Trophoblast cell (in vitro differentiated cells and primary cell): ENCODE measurements at regions not wholly inside any gene's neighbourhood (a gene's known extent, or its start where the extent isn't known, plus 50 kb on each side); places are given as distances from the start of the nearest gene placed in this dataset.

ENCODE experiments used
- DNase-seq, 2 donors: peaks; one replicate each; pipeline ENCODE4 v3.0.0-alpha.2; 2016
- H2AFZ ChIP-seq: 2 replicates; pipeline ENCODE4 v1.6.1; 2013; ENCODE audit warnings: low read length, moderate library complexity, mild to moderate bottlenecking; ENCODE audit not compliant: insufficient read depth, poor library complexity
- H2AK5ac ChIP-seq: 2 replicates; pipeline ENCODE4 v1.6.1; 2013; ENCODE audit warnings: mild to moderate bottlenecking, low read length
- H2BK120ac ChIP-seq: 2 replicates; pipeline ENCODE4 v1.6.1; 2013; ENCODE audit warnings: low read length, mild to moderate bottlenecking, moderate library complexity; ENCODE audit not compliant: insufficient read depth, poor library complexity
- H2BK12ac ChIP-seq: 2 replicates; pipeline ENCODE4 v1.6.1; 2013; ENCODE audit warnings: mild to moderate bottlenecking, low read length, moderate library complexity
- H2BK5ac ChIP-seq: 2 replicates; pipeline ENCODE4 v1.6.1; 2013; ENCODE audit warnings: low read length, low read depth, moderate library complexity, mild to moderate bottlenecking; ENCODE audit not compliant: poor library complexity
- H3K14ac ChIP-seq: 2 replicates; pipeline ENCODE4 v1.6.1; 2013; ENCODE audit warnings: mild to moderate bottlenecking, low read length
- H3K18ac ChIP-seq: 2 replicates; pipeline ENCODE4 v1.6.1; 2013; ENCODE audit warnings: mild to moderate bottlenecking, low read length
- H3K23ac ChIP-seq: 2 replicates; pipeline ENCODE4 v1.6.1; 2013; ENCODE audit warnings: low read length
- H3K27ac ChIP-seq: 2 replicates; pipeline ENCODE4 v1.5.1; 2013; ENCODE audit warnings: low read depth, mild to moderate bottlenecking, inconsistent platforms, low read length, moderate library complexity
- H3K27me3 ChIP-seq: 2 replicates; pipeline ENCODE4 v1.6.1; 2013; ENCODE audit warnings: inconsistent platforms, mild to moderate bottlenecking, low read length, moderate library complexity; ENCODE audit not compliant: insufficient read depth
- H3K36me3 ChIP-seq, 2 experiments: 1 replicate in 1 of 2; 2 replicates in 1 of 2; pipeline ENCODE4 v1.6.1; 2013; ENCODE audit warnings: low read length in 2 of 2, mild to moderate bottlenecking in 2 of 2, moderate library complexity in 1 of 2; ENCODE audit not compliant: insufficient read depth in 2 of 2, control insufficient read depth in 1 of 2
- H3K4ac ChIP-seq: 2 replicates; pipeline ENCODE4 v1.6.1; 2013; ENCODE audit warnings: low read depth, mild to moderate bottlenecking, low read length, moderate library complexity
- H3K4me1 ChIP-seq, 2 experiments: 1 replicate in 1 of 2; 2 replicates in 1 of 2; pipeline ENCODE4 v1.6.1; 2013; ENCODE audit warnings: low read length in 2 of 2, mild to moderate bottlenecking in 2 of 2, moderate library complexity in 1 of 2; ENCODE audit not compliant: insufficient read depth in 2 of 2, control insufficient read depth in 1 of 2
- H3K4me2 ChIP-seq: 2 replicates; pipeline ENCODE4 v1.6.1; 2013; ENCODE audit warnings: inconsistent platforms, mild to moderate bottlenecking, low read length, moderate library complexity
- H3K4me3 ChIP-seq: 2 replicates; pipeline ENCODE4 v1.5.1; 2013; ENCODE audit warnings: mild to moderate bottlenecking, low read depth, low read length, inconsistent platforms
- H3K79me1 ChIP-seq: one replicate; pipeline ENCODE4 v1.6.1; 2013; ENCODE audit warnings: low read length
- H3K79me2 ChIP-seq: 2 replicates; pipeline ENCODE4 v1.6.1; 2013; ENCODE audit warnings: low read length, mild to moderate bottlenecking; ENCODE audit not compliant: control insufficient read depth, insufficient read depth, poor library complexity
- H3K9ac ChIP-seq: 2 replicates; pipeline ENCODE4 v1.6.1; 2013; ENCODE audit warnings: mild to moderate bottlenecking, low read length
- H3K9me3 ChIP-seq: 2 replicates; pipeline ENCODE4 v1.6.1; 2013; ENCODE audit warnings: low read depth, mild to moderate bottlenecking, control low read depth, inconsistent platforms, low read length; ENCODE audit not compliant: insufficient read depth
- H4K12ac ChIP-seq: 2 replicates; pipeline ENCODE4 v1.6.1; 2013; ENCODE audit warnings: low read depth, mild to moderate bottlenecking, low read length, moderate library complexity
- H4K8ac ChIP-seq: 2 replicates; pipeline ENCODE4 v1.6.1; 2013; ENCODE audit warnings: low read depth, mild to moderate bottlenecking, low read length, moderate library complexity
- H4K91ac ChIP-seq: one replicate; pipeline ENCODE4 v1.6.1; 2013; ENCODE audit warnings: low read depth, mild to moderate bottlenecking, low read length, moderate library complexity
- WGBS: extraction: QIAGEN DNeasy Blood & Tissue Kit; methylation state at CpG from one replicate; pipeline ENCODE4 v1.1.7; 2013; ENCODE audit warnings: missing lambda C conversion rate; ENCODE audit not compliant: insufficient read length, insufficient coverage; ENCODE audit errors: extremely low coverage; 5-methylcytosine and 5-hydroxymethylcytosine counted together

DNA sequence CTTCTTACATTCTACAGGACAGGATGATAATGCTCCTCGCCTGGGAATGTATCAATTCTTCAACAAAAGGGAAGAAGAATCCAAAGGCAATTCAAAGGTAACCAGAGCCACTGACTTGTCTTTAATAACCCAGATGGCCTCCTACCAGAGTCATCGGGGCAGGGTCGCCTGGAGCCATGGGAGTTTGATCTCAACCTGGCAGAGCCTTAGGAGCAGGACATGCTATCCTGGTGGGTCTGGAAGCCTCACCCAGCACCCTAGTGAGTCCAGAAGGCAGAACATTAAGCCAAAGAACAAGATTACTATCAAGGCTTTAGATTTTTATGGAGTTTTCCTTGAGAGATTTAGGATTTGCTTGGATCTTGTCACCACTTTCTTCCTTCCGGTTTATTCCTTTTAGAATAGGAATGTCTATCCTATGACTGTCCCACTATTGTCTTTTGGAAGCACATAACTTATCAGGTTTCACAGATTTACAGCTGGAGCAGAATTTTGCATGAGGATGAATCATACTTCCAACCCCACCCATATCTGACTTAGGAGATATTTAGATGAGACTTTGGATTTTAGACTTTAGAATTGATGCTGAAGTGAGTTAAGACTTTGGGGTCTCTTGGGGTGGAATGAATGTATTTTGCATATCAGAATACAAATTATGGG lies 330.3 kb upstream of the GOLIM4 start:
- H3K4me2 ChIP-seq = no peak overlapping the region
- no peaks in the 10 kb centered on the region for H3K4me1 ChIP-seq
- no peaks in the 10 kb centered on the region for H3K9me3 ChIP-seq
- H3K18ac ChIP-seq = no peak overlapping the region
- no peak overlapping the region for H3K4ac ChIP-seq
- peak overlapping the region; percentile 62 for H4K12ac ChIP-seq
- peak in 1 of 2 donors; percentile 48 for DNase-seq
- no peak overlapping the region for H4K8ac ChIP-seq
- H3K79me2 ChIP-seq = no peaks in the 10 kb centered on the region
- H2AFZ ChIP-seq = no peak overlapping the region
- no peak overlapping the region for H2BK12ac ChIP-seq
- no peak overlapping the region for H2BK5ac ChIP-seq
- no peak overlapping the region for H4K91ac ChIP-seq
- no peaks in the 10 kb centered on the region for H3K27me3 ChIP-seq
- no CpG with 5 or more reads among the region's 4 CpGs for WGBS
- H3K23ac ChIP-seq = no peak overlapping the region
- H2BK120ac ChIP-seq = no peak overlapping the region
- no peak overlapping the region for H3K4me3 ChIP-seq
- H3K36me3 ChIP-seq = peaks cover 0 to 1% of the 10 kb centered on the region in 2 experiments
- no peak overlapping the region for H3K14ac ChIP-seq
- H3K9ac ChIP-seq = no peak overlapping the region
- no peak overlapping the region for H2AK5ac ChIP-seq
- no peaks in the 10 kb centered on the region for H3K79me1 ChIP-seq
- H3K27ac ChIP-seq = no peak overlapping the region

DNA sequence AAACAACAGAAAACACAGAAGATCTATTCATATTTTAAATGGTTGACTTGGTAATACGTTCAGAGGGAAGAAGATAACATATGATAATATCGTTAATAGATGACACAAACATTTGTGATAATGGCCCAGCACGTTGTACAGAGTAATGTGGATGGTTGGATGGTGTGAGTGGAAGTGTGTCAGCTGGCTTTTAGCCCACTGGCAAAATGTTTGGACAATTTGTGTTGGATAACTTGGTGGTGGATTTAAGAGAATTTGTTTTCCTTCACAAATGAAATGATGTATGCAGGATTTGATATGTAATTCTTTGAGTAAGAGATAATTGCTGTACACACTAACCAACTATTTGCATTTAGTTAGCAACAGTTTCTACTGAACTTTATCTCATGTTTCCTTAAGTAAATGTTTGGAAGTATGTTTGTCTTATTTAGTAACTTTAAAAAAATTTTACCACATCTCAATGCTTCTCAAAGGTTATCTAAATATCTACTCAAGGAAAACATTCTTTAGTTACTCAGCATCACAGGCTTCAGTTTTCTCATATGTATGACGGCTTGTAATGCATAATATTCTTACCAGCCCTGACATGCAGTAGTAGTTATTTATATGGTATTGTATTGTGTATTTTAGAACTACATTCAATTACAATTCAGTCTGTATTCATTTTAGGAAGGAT lies 328.5 kb upstream of the GOLIM4 start:
- no peak overlapping the region for H2AK5ac ChIP-seq
- H4K91ac ChIP-seq = no peak overlapping the region
- no peak overlapping the region for H3K18ac ChIP-seq
- H2BK5ac ChIP-seq = no peak overlapping the region
- H2BK120ac ChIP-seq = no peak overlapping the region
- no peak overlapping the region for H4K12ac ChIP-seq
- peaks cover 0 to 1% of the 10 kb centered on the region in 2 experiments for H3K36me3 ChIP-seq
- no peak overlapping the region for H3K4ac ChIP-seq
- H4K8ac ChIP-seq = no peak overlapping the region
- peaks cover 0 to 3% of the 10 kb centered on the region in 2 experiments for H3K4me1 ChIP-seq
- no peak overlapping the region for H2AFZ ChIP-seq
- no peak overlapping the region for H3K23ac ChIP-seq
- H3K27me3 ChIP-seq = no peaks in the 10 kb centered on the region
- no peak overlapping the region for H3K14ac ChIP-seq
- no peaks in the 10 kb centered on the region for H3K79me2 ChIP-seq
- no peak overlapping the region for H3K4me3 ChIP-seq
- H3K9ac ChIP-seq = no peak overlapping the region
- no peaks in the 10 kb centered on the region for H3K9me3 ChIP-seq
- WGBS = no CpG with 5 or more reads among the region's 4 CpGs
- DNase-seq = peak; percentile 75 to 93
- no peak overlapping the region for H3K4me2 ChIP-seq
- H3K27ac ChIP-seq = no peak overlapping the region
- H3K79me1 ChIP-seq = no peaks in the 10 kb centered on the region
- H2BK12ac ChIP-seq = no peak overlapping the region

DNA sequence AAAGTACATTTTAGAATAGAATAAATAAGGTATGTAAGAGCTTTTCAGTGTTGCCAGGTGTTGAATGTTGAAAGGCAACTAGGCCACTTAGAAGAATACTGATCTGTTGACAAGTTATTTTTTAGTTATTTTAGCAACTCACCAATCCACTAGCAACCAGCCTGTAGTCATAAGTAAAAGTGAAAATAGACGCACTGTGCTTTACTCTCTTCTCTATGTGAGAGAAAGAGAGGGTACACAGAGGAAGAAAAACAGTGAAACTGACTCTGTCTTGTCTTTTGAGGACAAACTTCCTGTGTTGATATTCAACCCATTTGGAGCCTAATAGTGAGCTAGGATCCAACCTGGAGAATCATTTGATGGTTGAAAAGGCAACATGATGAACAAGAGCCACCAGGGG lies 327.1 kb upstream of the GOLIM4 start:
- H3K4ac ChIP-seq = no peak overlapping the region
- WGBS = no CpG with 5 or more reads among the region's 1 CpG
- H4K12ac ChIP-seq = no peak overlapping the region
- H2AFZ ChIP-seq = no peak overlapping the region
- no peak overlapping the region for H3K4me3 ChIP-seq
- peak in 1 of 2 donors; percentile 26 for DNase-seq
- no peak overlapping the region for H3K18ac ChIP-seq
- no peak overlapping the region for H3K4me2 ChIP-seq
- no peaks in the 10 kb centered on the region for H3K79me1 ChIP-seq
- no peak overlapping the region for H3K14ac ChIP-seq
- no peak overlapping the region for H3K23ac ChIP-seq
- no peak overlapping the region for H2AK5ac ChIP-seq
- H2BK120ac ChIP-seq = no peak overlapping the region
- no peak overlapping the region for H3K27ac ChIP-seq
- H3K9me3 ChIP-seq = no peaks in the 10 kb centered on the region
- H3K9ac ChIP-seq = no peak overlapping the region
- no peak overlapping the region for H4K91ac ChIP-seq
- H3K36me3 ChIP-seq = peaks cover 0 to 1% of the 10 kb centered on the region in 2 experiments
- H3K27me3 ChIP-seq = no peaks in the 10 kb centered on the region
- H2BK5ac ChIP-seq = no peak overlapping the region
- H4K8ac ChIP-seq = no peak overlapping the region
- H3K79me2 ChIP-seq = no peaks in the 10 kb centered on the region
- peaks cover 0 to 5% of the 10 kb centered on the region in 2 experiments for H3K4me1 ChIP-seq
- H2BK12ac ChIP-seq = no peak overlapping the region

DNA sequence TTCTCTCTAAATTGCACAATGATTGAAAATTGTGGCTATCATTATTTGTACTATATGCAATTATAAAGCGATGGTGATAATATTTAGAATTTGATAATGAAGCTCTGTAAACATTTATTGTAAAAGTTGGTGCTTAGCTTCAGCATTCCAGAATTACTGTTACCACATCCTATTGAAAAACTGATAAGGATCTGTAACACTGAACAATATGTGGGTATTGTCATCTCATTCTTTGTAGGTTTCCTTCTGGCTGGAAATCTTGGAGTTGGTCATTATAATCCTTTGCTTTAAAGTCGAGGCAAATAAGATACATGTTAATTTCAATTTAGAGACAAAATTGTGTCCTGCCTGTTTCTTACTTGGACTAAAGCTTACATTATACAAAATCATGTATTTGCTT lies 323.4 kb upstream of the GOLIM4 start:
- H3K4me3 ChIP-seq = no peak overlapping the region
- H2AFZ ChIP-seq = no peak overlapping the region
- no peak overlapping the region for H4K91ac ChIP-seq
- no peak overlapping the region for H3K4ac ChIP-seq
- no peak overlapping the region for H2BK5ac ChIP-seq
- no peak overlapping the region for H4K8ac ChIP-seq
- H3K36me3 ChIP-seq = no peaks in the 10 kb centered on the region
- H2AK5ac ChIP-seq = no peak overlapping the region
- H3K23ac ChIP-seq = no peak overlapping the region
- peak in 1 of 2 donors; percentile 66 for DNase-seq
- H3K79me2 ChIP-seq = no peaks in the 10 kb centered on the region
- no CpG with 5 or more reads among the region's 2 CpGs for WGBS
- H3K4me2 ChIP-seq = no peak overlapping the region
- no peak overlapping the region for H2BK12ac ChIP-seq
- no peaks in the 10 kb centered on the region for H3K27me3 ChIP-seq
- H3K79me1 ChIP-seq = peaks cover 6% of the 10 kb centered on the region
- H3K4me1 ChIP-seq = peaks cover 0 to 7% of the 10 kb centered on the region in 2 experiments
- H2BK120ac ChIP-seq = no peak overlapping the region
- H3K9me3 ChIP-seq = no peaks in the 10 kb centered on the region
- H3K27ac ChIP-seq = no peak overlapping the region
- H3K9ac ChIP-seq = no peak overlapping the region
- H4K12ac ChIP-seq = no peak overlapping the region
- no peak overlapping the region for H3K18ac ChIP-seq
- H3K14ac ChIP-seq = no peak overlapping the region
